OCI-LY3 (cell line): ENCODE measurements at regions not wholly inside any gene's neighbourhood (a gene's known extent, or its start where the extent isn't known, plus 50 kb on each side); places are given as distances from the start of the nearest gene placed in this dataset.

Source experiments
- CTCF ChIP-seq: fragments of 200-600, 300-600 bp; sonication (generic); IDR thresholded peaks from 2 replicates; pipeline ENCODE4 v1.5.1; 2014; ENCODE audit warnings: antibody characterized with exemption, low read length, low read depth
- EZH2phosphoT487 ChIP-seq: fragments of 200-600 bp; shearing (Covaris generic); IDR thresholded peaks from 2 replicates; pipeline ENCODE4 v1.6.1; 2018; ENCODE audit warnings: antibody characterized with exemption, mixed run types, low read depth

GRCh38 chrX:23511793-23512192, 155.5 kb upstream of the PRDX4 start:
- TF ChIP-seq CTCF (no peak), EZH2phosphoT487 (no peak)
